ENCODE measurements at regions not wholly inside any gene's neighbourhood (a gene's known extent, or its start where the extent isn't known, plus 50 kb on each side); places are given as distances from the start of the nearest gene placed in this dataset.

DNA sequence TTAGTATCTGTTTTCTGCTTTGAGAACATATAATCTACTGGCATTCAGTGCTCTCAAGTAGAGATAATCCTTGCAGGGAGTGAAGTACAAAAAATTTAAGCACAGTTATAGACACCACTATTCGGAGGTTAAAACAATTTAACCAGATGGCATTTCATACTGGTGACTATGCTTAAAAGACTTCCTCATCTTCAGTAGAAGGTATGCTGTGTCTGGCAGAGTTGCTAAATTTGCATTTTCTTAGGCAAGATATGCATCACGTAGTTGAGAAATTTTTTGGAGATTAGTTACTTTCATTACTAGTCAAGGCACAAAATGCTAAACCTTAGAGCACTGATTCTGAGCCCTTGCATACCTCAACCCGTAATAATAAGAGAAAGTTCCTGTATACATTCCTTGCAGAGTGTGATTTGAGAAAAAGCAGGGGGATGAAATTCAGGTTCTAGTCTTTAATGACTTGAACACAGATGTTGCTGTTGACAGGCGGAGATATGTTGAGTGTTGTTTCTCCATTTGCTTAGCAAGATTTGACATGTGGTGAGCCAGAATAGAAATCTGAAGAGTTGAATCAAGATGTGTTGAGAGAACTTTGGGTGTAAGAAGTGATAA lies 70.8 kb upstream of the STARD4 start:
- H3K9me3 Mint-ChIP-seq: peaks cover 14% of the 10 kb centered on the region
- no peak overlapping the region for H3K4me3 Mint-ChIP-seq
- no peaks in the 10 kb centered on the region for H3K4me1 Mint-ChIP-seq
- no peak for DNase-seq
- no peaks in the 10 kb centered on the region for H3K36me3 Mint-ChIP-seq (ENCODE audit: low read depth)
- H3K27ac Mint-ChIP-seq: no peak overlapping the region
- H3K27me3 Mint-ChIP-seq (ENCODE audit: low read depth, poor library complexity): peaks cover 10% of the 10 kb centered on the region
- TF ChIP-seq, protein P1, sequence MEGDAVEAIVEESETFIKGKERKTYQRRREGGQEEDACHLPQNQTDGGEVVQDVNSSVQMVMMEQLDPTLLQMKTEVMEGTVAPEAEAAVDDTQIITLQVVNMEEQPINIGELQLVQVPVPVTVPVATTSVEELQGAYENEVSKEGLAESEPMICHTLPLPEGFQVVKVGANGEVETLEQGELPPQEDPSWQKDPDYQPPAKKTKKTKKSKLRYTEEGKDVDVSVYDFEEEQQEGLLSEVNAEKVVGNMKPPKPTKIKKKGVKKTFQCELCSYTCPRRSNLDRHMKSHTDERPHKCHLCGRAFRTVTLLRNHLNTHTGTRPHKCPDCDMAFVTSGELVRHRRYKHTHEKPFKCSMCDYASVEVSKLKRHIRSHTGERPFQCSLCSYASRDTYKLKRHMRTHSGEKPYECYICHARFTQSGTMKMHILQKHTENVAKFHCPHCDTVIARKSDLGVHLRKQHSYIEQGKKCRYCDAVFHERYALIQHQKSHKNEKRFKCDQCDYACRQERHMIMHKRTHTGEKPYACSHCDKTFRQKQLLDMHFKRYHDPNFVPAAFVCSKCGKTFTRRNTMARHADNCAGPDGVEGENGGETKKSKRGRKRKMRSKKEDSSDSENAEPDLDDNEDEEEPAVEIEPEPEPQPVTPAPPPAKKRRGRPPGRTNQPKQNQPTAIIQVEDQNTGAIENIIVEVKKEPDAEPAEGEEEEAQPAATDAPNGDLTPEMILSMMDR (IDR thresholded peaks at IDR 0.05): no peak

DNA sequence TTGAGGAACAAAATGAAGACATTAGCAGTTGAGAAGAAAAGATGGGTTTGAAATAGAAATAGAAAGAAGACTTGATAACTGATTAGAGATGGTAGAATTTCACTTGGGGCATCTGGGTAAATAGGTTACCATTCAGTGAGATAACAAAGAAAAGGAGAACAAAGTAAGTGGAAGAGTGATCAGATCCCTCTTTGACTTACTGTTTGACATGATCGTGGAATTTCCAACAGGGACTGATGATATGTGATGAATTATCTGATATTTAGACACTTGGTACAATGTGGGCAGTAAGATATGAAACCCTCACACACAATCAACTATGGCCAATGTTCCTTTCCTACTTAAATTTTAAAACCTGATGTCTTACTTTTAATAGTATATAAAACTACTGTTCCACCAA lies 70.1 kb upstream of the STARD4 start:
- H3K27ac Mint-ChIP-seq: no peak overlapping the region
- no peak overlapping the region for H3K4me3 Mint-ChIP-seq
- H3K36me3 Mint-ChIP-seq (ENCODE audit: low read depth): no peaks in the 10 kb centered on the region
- no peak for DNase-seq
- no peaks in the 10 kb centered on the region for H3K4me1 Mint-ChIP-seq
- H3K9me3 Mint-ChIP-seq: peaks cover 16% of the 10 kb centered on the region
- peaks cover 10% of the 10 kb centered on the region for H3K27me3 Mint-ChIP-seq (ENCODE audit: low read depth, poor library complexity)
- TF ChIP-seq, protein P1 (IDR thresholded peaks at IDR 0.05): no peak

DNA sequence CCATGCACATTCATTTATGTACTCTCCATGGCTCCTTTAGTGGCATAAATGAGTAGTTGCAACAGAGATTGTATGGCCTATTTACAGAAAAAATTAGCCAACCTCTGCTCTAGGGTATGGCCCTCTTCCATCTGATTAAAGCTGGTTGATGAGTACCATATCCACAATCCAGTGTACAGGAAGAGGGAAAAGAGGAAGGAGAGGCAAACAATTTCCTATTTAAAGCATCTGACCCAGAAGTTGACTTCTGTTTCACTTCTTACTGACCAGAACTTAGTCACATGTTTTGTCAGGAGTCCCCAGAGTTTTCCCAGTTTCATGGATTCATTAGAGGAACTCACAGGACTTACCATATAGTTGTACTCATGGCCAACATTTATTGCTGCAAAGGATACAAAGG lies 68.6 kb upstream of the STARD4 start:
- Mint-ChIP-seq H3K27me3 (ENCODE audit: low read depth, poor library complexity) (peaks cover 10% of the 10 kb centered on the region), H3K9me3 (peaks cover 16% of the 10 kb centered on the region), H3K36me3 (ENCODE audit: low read depth) (no peaks in the 10 kb centered on the region), H3K27ac (no peak overlapping the region), H3K4me1 (no peaks in the 10 kb centered on the region), H3K4me3 (no peak overlapping the region)
- no peak for DNase-seq
- TF ChIP-seq, protein P1 (IDR thresholded peaks at IDR 0.05): no peak

DNA sequence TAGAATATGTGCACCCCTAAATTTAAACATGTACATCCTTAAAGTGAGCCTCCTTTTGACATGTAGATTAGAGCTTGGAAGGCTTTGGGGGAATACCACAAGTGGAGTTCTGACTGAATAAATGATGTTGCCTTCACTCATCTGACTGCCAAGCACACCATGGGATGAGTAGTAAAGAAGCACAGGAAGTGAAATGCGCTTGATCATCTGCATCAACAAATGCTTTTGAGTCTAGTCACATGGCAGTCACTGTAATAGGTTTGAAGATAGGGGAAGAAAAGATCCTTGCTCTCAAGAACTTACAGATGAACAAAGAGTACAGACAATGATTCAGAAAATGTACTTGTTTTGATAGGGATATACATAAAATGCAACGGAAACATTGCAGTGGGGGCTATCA lies 62.0 kb upstream of the STARD4 start:
- H3K36me3 Mint-ChIP-seq (ENCODE audit: low read depth): no peaks in the 10 kb centered on the region
- H3K4me1 Mint-ChIP-seq: no peaks in the 10 kb centered on the region
- no peak overlapping the region for H3K27ac Mint-ChIP-seq
- no peak overlapping the region for H3K4me3 Mint-ChIP-seq
- peaks cover 11% of the 10 kb centered on the region for H3K27me3 Mint-ChIP-seq (ENCODE audit: low read depth, poor library complexity)
- peaks cover 32% of the 10 kb centered on the region for H3K9me3 Mint-ChIP-seq
- no peak for DNase-seq
- TF ChIP-seq, protein P1 (IDR thresholded peaks at IDR 0.05): no peak

DNA sequence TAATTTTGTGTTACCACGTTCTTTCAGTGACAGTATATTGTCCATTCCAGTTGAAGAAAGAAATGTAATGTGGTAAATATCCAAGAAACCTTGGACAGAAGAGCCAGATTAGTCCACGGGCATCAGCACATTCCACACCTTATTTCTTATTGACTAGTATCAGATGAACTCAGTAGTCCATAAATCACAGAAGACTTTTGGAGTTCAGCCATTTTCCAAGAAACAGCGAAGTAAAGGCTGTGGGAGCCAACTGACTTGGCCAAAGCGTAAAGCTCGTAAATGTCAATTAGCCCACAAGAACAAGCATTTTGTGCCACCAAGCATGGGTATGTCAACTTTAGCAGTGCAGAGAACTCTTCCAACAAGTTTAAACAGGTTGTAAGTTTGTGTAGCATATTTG lies 60.2 kb upstream of the STARD4 start:
- H3K27me3 Mint-ChIP-seq (ENCODE audit: low read depth, poor library complexity): peaks cover 7% of the 10 kb centered on the region
- no peaks in the 10 kb centered on the region for H3K4me1 Mint-ChIP-seq
- no peak overlapping the region for H3K4me3 Mint-ChIP-seq
- TF ChIP-seq, protein P1 (IDR thresholded peaks at IDR 0.05): no peak
- H3K27ac Mint-ChIP-seq: no peak overlapping the region
- peaks cover 38% of the 10 kb centered on the region for H3K9me3 Mint-ChIP-seq
- peaks cover 10% of the 10 kb centered on the region for H3K36me3 Mint-ChIP-seq (ENCODE audit: low read depth)
- DNase-seq: no peak

All from nephron progenitor cell (in vitro differentiated cells).